HL-60 (cell line): ENCODE measurements at regions not wholly inside any gene's neighbourhood (a gene's known extent, or its start where the extent isn't known, plus 50 kb on each side); places are given as distances from the start of the nearest gene placed in this dataset.

Experiments
- DNase-seq, 2 experiments: peaks; one replicate each; pipeline ENCODE4 v3.0.0-alpha.2; 2010 to 2020; ENCODE audit warnings: low read depth in 1 of 2, low spot score in 1 of 2
- H3K27ac ChIP-seq: fragments of 250-450 bp; sonication (Bioruptor Pico); replicated peaks from 2 replicates; pipeline ENCODE4 v1.5.1; 2020; ENCODE audit warnings: mild to moderate bottlenecking, moderate library complexity
- H3K27me3 ChIP-seq: fragments of 250-450 bp; sonication (Bioruptor Pico); 2 replicates; pipeline ENCODE4 v1.5.1; 2021; ENCODE audit warnings: mild to moderate bottlenecking, moderate library complexity; ENCODE audit not compliant: insufficient read depth, poor library complexity, severe bottlenecking
- H3K4me3 ChIP-seq: replicated peaks from 2 replicates; pipeline ENCODE4 v1.5.1; 2011; ENCODE audit warnings: mild to moderate bottlenecking, control low read depth, low read length; ENCODE audit not compliant: insufficient read depth
- GABPA ChIP-seq: IDR thresholded peaks from 2 replicates; pipeline ENCODE4 v1.6.1; 2012; ENCODE audit warnings: low read depth
- POLR2AphosphoS5 ChIP-seq: IDR thresholded peaks from 2 replicates; pipeline ENCODE4 v1.6.1; 2012; ENCODE audit warnings: low read depth
- SPI1 ChIP-seq: IDR thresholded peaks from 2 replicates; pipeline ENCODE4 v1.6.1; 2012; ENCODE audit warnings: low read depth, mild to moderate bottlenecking, borderline replicate concordance
- TF ChIP-seq, protein P1 (sequence below): IDR thresholded peaks from one replicate; pipeline ENCODE4 v1.5.1; 2011; ENCODE audit warnings: low read length, control low read depth, inconsistent platforms; ENCODE audit not compliant: insufficient read depth
- TF ChIP-seq, protein P2 (sequence below): IDR thresholded peaks from 2 replicates; pipeline ENCODE4 v1.6.1; 2012; ENCODE audit warnings: low read depth; ENCODE audit not compliant: insufficient replicate concordance

DNA sequence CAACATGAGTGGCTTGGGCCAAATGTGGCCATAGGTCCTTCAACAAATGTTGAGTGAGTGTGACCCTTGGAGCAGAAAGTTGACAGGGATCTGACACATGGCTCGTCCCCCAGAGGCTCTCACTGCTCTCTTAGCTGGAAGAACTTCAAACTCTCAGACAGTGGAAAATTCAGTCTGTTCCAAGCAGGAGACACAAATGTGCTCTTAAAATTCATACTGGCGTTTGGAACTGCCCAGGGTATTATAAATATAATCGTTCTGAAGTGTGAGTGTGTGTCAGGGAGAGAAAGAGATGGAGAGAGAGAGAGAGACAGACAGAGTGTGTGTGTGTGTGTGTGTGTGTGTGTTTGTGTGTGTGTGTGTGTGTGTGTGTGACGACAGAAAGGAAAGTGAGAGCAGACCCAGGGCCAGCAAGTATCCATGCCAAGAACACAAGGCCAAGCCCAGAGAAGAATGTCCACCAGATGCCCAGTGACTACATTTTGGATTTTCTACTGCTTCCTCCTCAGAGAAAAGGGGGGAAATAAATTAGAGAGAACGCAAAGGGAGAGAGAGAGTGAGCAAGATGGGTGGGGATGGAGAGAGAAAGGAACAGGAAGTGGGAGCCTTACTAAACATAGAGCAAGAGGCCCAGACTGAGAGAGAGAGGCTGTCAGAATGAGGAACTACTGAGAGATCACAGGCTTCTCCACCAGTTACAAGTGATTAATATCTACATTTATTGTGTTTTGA lies 193.6 kb upstream of the NUDT4 start:
- DNase-seq, result peak; percentile 91
- Histone ChIP-seq H3K4me3 (no peak overlapping the region), H3K27ac (peak overlapping the region; percentile 86), H3K27me3 (no peaks in the 10 kb centered on the region)
- TF ChIP-seq, protein P1, sequence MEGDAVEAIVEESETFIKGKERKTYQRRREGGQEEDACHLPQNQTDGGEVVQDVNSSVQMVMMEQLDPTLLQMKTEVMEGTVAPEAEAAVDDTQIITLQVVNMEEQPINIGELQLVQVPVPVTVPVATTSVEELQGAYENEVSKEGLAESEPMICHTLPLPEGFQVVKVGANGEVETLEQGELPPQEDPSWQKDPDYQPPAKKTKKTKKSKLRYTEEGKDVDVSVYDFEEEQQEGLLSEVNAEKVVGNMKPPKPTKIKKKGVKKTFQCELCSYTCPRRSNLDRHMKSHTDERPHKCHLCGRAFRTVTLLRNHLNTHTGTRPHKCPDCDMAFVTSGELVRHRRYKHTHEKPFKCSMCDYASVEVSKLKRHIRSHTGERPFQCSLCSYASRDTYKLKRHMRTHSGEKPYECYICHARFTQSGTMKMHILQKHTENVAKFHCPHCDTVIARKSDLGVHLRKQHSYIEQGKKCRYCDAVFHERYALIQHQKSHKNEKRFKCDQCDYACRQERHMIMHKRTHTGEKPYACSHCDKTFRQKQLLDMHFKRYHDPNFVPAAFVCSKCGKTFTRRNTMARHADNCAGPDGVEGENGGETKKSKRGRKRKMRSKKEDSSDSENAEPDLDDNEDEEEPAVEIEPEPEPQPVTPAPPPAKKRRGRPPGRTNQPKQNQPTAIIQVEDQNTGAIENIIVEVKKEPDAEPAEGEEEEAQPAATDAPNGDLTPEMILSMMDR, result no peak
- TF ChIP-seq POLR2AphosphoS5, result peak; percentile 79
- TF ChIP-seq, protein P2, sequence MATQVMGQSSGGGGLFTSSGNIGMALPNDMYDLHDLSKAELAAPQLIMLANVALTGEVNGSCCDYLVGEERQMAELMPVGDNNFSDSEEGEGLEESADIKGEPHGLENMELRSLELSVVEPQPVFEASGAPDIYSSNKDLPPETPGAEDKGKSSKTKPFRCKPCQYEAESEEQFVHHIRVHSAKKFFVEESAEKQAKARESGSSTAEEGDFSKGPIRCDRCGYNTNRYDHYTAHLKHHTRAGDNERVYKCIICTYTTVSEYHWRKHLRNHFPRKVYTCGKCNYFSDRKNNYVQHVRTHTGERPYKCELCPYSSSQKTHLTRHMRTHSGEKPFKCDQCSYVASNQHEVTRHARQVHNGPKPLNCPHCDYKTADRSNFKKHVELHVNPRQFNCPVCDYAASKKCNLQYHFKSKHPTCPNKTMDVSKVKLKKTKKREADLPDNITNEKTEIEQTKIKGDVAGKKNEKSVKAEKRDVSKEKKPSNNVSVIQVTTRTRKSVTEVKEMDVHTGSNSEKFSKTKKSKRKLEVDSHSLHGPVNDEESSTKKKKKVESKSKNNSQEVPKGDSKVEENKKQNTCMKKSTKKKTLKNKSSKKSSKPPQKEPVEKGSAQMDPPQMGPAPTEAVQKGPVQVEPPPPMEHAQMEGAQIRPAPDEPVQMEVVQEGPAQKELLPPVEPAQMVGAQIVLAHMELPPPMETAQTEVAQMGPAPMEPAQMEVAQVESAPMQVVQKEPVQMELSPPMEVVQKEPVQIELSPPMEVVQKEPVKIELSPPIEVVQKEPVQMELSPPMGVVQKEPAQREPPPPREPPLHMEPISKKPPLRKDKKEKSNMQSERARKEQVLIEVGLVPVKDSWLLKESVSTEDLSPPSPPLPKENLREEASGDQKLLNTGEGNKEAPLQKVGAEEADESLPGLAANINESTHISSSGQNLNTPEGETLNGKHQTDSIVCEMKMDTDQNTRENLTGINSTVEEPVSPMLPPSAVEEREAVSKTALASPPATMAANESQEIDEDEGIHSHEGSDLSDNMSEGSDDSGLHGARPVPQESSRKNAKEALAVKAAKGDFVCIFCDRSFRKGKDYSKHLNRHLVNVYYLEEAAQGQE, result peak; percentile 33
- TF ChIP-seq GABPA, result peak; percentile 69
- peak; percentile 95 for TF ChIP-seq SPI1

DNA sequence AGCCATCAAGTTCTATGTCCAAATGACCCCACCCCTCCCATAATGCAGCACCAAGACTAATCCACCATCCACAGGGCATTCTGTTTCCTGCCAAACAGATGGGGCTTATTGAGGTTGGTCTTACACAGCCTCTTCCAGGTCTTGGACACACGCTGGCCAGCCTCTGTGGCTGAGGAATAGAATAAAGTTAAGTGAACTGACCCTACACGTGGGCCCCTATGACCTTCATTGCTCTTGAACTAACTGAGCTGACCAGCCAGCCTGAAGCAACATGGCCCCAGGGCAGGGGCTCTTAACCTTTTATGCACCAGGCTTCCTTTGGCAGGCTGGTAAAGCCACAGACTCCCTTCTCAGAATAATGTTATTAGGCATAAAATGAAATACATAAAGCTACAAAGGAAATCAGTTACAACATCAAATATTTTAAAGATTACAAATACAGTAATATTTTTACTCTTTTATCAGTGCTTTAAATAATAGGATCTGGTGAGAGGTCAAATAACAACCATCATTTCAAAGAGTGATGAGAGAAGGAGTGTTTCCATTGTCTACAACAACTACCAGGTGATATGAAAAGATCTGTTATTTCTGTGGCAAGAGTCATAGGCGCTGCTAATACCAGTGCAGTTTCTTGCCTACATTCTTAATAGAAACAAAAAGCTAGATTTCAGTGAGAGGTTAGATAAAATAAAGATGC lies 192.9 kb upstream of the NUDT4 start:
- no peak overlapping the region for H3K4me3 ChIP-seq
- peak overlapping the region; percentile 86 for H3K27ac ChIP-seq
- H3K27me3 ChIP-seq, result no peaks in the 10 kb centered on the region
- no peak for DNase-seq
- TF ChIP-seq, protein P1, result no peak
- TF ChIP-seq GABPA, result no peak
- TF ChIP-seq POLR2AphosphoS5, result no peak
- TF ChIP-seq SPI1, result no peak
- TF ChIP-seq, protein P2, result no peak

DNA sequence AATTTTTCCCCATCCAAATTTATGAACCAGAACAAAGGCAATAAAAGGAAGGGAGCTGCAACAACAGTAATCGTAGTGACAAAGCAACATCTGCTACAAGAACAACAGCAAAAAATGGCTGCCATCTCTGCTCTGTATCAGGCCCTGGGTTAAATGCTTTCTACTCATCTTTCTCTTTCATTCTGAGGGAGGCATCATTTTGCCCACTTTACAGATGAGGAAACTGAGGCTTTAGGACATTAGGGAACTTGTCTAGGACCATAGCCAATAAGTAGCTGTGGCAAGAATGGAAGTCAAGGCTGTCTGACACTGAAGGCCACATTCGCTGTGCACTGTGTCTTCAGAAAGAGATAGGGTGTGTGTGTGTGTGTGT lies 192.4 kb upstream of the NUDT4 start:
- peak overlapping the region; percentile 86 for H3K27ac ChIP-seq
- TF ChIP-seq, protein P2, result no peak
- TF ChIP-seq SPI1, result no peak
- TF ChIP-seq POLR2AphosphoS5, result no peak
- TF ChIP-seq GABPA, result no peak
- TF ChIP-seq, protein P1, result no peak
- no peaks in the 10 kb centered on the region for H3K27me3 ChIP-seq
- no peak overlapping the region for H3K4me3 ChIP-seq
- no peak for DNase-seq
